GM12892 (cell line): ENCODE measurements at regions not wholly inside any gene's neighbourhood (a gene's known extent, or its start where the extent isn't known, plus 50 kb on each side); places are given as distances from the start of the nearest gene placed in this dataset.
"Not testable (repeated sequence)": the region's sequence is repeated elsewhere in the genome, so short reads cannot be mapped to it uniquely, and the experiment has no call there.

Experiments
- DNase-seq: peaks from one replicate; pipeline ENCODE4 v3.0.0; 2011; ENCODE audit not compliant: insufficient read length
- FAIRE-seq: peaks from 2 replicates; lab custom pipeline; 2011; peaks lifted over from hg19 to GRCh38; lab: Jason Lieb, UNC
- POLR2A ChIP-seq: IDR thresholded peaks from 2 replicates; pipeline ENCODE4 v1.6.1; 2011; ENCODE audit warnings: low read depth, low read length, control low read depth
- POLR2AphosphoS5 ChIP-seq: IDR thresholded peaks from 2 replicates; pipeline ENCODE4 v1.6.1; 2011; ENCODE audit warnings: low read depth, low read length, control low read depth
- TAF1 ChIP-seq: IDR thresholded peaks from 2 replicates; pipeline ENCODE4 v1.6.1; 2011; ENCODE audit warnings: low read depth, mild to moderate bottlenecking, control low read depth, low read length, borderline replicate concordance

DNA sequence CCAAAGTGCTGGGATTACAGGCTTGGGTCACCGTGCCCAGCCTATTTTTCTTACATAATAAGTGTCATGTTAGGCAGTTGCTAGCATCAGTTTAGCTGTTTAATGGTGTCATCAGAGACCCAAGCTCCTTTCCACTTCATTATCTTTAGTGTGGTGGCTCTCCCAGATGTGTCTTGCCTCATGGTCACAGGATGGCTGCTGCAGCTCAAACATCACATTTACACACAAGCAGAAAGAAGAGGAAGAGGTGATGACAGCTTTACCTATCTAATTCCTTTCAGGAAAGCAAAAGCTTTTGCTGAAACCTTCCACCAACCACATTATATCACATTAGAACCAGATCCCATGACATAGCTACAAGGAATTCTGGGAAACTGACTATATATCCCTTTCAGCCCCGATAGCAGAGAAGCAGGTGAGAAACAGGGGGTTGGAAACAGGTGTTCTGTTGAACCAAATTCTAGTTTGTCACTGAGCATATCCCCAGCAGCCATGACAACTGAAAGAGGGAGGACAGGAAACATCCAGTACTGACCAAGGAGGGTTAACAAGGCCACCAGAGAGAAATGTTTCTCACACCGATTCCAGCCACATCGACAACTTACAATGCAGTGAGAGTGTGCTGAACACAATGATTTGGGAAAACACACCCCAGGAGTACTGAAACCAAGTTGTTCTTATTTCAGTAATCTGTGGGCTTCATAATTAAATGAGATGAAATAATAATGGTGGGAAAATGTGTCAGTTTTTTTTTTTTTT, 617.0 kb downstream of the UQCRFS1 start:
- FAIRE-seq (no peak), DNase-seq (no peak)
- TF ChIP-seq TAF1 (no peak), POLR2AphosphoS5 (no peak), POLR2A (no peak)

DNA sequence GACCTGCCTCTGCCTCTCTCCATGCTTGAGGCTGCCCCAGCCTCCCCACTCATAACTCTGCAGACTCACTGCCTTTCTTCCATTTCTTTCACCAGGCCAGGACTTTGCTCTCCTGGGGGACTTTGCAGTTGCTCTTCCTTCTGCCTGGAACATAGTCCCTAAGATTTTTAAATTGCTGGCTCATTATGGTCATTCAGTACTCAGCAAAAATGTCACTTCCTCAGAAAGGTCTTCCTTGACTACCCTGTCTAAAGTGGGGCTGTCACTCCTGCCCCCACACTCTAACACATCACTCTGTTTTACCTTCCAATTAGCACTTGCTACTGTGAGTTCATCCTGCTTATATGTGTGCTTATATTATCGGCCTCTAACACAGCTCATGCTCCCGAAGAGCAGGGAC, 618.2 kb downstream of the UQCRFS1 start:
- FAIRE-seq (no peak), DNase-seq (no peak)
- TF ChIP-seq POLR2A (no peak), TAF1 (no peak), POLR2AphosphoS5 (no peak)

DNA sequence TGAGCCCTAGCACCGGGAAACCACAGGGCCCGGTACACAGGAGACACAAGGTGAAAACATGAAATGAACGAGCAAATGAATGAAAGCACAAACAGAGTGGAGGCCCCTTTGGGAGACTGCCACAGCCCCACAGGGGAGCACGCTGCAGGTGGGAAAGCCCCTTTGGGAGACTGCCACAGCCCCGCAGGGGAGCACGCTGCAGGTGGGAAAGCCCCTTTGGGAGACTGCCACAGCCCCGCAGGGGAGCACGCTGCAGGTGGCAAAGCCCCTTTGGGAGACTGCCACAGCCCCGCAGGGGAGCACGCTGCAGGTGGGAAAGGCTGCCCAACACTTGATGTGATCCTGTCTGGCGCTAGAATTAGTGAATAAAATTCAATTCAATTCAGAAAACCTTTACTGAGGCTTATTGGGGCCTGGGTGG, 623.0 kb downstream of the UQCRFS1 start:
- not testable (repeated sequence) for DNase-seq, FAIRE-seq

DNA sequence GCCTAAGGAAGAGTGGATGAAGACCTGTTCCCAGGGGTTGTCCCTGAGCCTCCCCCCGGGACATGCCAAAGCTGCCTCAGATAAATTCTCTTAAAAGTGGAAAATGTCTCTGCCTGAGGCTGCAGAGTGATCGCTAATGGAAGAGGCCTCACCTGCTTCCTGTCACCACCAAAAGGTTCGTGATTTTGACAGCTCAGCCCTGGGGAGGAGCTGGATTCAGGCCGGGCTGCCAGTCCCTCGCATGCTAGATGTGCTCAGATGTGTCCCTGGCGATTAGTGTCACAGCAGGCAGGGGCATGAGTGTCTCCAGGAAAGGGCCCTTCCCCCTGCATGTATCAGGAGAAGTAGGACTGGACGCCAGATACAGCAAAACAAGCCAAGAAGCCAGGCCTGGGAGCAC, 626.5 kb downstream of the UQCRFS1 start:
- no peak for FAIRE-seq
- TF ChIP-seq TAF1: no peak
- no peak for TF ChIP-seq POLR2A
- no peak for TF ChIP-seq POLR2AphosphoS5
- DNase-seq: no peak

GRCh38 chr19:28585796-28586195, 627.2 kb downstream of the UQCRFS1 start:
- no peak for DNase-seq
- FAIRE-seq: no peak
- TF ChIP-seq POLR2A: no peak
- no peak for TF ChIP-seq TAF1
- TF ChIP-seq POLR2AphosphoS5: no peak

DNA sequence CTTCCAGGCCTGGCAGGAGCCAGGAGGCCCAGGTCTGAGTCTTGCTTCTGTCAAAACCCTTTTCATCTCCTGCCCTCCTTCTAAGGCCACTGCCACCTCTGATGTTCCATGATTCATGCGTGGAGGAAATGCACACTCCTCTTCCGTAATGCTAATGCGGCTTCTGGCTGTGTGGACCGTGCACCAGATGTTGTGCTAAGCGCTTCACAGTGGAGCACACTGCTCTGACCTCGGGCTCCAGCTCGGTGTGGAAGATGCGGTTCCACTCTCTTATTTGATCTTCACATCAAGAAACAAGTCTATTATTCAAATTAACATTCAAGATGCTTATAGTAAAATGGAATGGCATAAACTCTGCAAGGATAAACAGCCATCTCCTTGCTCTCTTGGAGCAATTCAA, 629.2 kb downstream of the UQCRFS1 start:
- TF ChIP-seq TAF1 (no peak), POLR2AphosphoS5 (no peak), POLR2A (no peak)
- DNase-seq: no peak
- FAIRE-seq: no peak

DNA sequence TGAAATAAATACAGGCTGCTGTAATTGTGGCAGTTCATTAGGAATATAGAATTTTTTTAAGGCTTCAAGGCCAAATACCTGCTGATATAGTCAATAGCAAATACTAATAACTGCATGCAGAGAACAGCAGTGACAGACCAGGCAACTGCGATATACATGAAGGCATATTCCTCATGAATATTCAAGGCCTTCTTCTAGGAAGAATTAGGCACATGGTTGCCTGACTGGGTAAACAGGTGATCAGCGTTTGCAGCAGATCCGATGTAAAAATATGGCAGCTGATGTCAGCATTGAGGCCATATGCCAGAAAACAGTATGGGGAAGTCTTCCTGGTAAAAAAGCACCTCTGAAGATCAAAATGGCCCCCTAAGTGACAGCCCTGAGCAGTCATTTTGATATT, 629.7 kb downstream of the UQCRFS1 start:
- FAIRE-seq: no peak
- no peak for DNase-seq
- no peak for TF ChIP-seq TAF1
- no peak for TF ChIP-seq POLR2A
- TF ChIP-seq POLR2AphosphoS5: no peak

GRCh38 chr19:28582796-28583195, 630.2 kb downstream of the UQCRFS1 start:
- FAIRE-seq (no peak), DNase-seq (no peak)
- no peak for TF ChIP-seq POLR2AphosphoS5

- TF ChIP-seq POLR2A (no peak), TAF1 (no peak), POLR2AphosphoS5 (no peak)
- FAIRE-seq (no peak), DNase-seq (no peak)
Observed at GRCh38 chr19:28582344-28582743, 630.6 kb downstream of the UQCRFS1 start.

- TF ChIP-seq TAF1: no peak
- no peak for TF ChIP-seq POLR2A
- TF ChIP-seq POLR2AphosphoS5: no peak
- FAIRE-seq (no peak), DNase-seq (no peak)
Observed at GRCh38 chr19:28581468-28581770, 631.5 kb downstream of the UQCRFS1 start.

DNA sequence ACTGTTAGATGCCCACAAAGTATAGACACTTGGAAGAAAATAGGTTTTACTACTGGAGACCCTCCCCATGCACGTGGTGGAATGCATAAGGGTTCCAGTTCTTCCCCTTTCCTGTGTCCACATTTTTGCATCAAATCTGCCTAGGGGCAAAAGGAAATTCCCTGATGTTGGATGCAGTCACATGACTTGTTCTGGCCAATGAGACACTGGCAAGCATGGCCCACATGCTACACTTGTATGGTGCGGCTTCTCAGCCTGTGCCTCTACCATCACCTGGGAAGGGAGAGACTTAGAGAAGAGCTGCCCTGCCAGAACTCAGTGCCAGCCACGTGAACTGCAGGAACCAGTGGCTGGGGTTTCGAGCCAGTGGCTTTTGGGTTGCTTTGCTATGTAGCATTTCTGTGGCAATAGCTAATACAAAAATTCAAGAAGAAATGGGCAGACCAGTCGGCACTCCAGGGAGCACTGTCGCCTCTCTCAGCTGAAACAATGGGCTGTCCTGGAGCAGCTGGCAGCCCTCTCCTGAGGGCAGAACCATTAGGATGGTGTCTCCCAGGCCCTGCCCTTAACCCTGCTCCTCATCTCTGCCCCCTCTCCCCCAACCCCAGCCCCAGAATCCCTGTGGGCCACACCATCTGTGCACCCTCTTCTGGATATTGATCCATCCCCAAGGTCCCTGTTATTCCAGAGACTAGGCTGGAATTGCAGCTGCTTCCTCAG, 634.0 kb downstream of the UQCRFS1 start:
- no peak for TF ChIP-seq POLR2AphosphoS5
- TF ChIP-seq TAF1: no peak
- no peak for TF ChIP-seq POLR2A
- FAIRE-seq (no peak), DNase-seq (no peak)

GRCh38 chr19:28578208-28578607, 634.7 kb downstream of the UQCRFS1 start:
- FAIRE-seq (no peak), DNase-seq (no peak)
- TF ChIP-seq POLR2A: no peak
- TF ChIP-seq TAF1: no peak
- TF ChIP-seq POLR2AphosphoS5: no peak
